ENCODE measurements at regions not wholly inside any gene's neighbourhood (a gene's known extent, or its start where the extent isn't known, plus 50 kb on each side); places are given as distances from the start of the nearest gene placed in this dataset.
"Not testable (repeated sequence)": the region's sequence is repeated elsewhere in the genome, so short reads cannot be mapped to it uniquely, and the experiment has no call there.

- Histone ChIP-seq H3K9me3 (no peaks in the 10 kb centered on the region), H3K27me3 (no peaks in the 10 kb centered on the region), H3K27ac (replicated peaks in 1 of 4) (no peak overlapping the region), H3K4me3 (no peak overlapping the region), H3K4me1 (no peaks in the 10 kb centered on the region), H3K36me3 (no peaks in the 10 kb centered on the region)
- TF ChIP-seq POLR2A (IDR thresholded peaks at IDR 0.05; ENCODE audit: low read depth) (no peak), POLR2AphosphoS5 (IDR thresholded peaks at IDR 0.05) (no peak), EP300 (IDR thresholded peaks at IDR 0.05) (no peak)
- TF ChIP-seq, protein P1, sequence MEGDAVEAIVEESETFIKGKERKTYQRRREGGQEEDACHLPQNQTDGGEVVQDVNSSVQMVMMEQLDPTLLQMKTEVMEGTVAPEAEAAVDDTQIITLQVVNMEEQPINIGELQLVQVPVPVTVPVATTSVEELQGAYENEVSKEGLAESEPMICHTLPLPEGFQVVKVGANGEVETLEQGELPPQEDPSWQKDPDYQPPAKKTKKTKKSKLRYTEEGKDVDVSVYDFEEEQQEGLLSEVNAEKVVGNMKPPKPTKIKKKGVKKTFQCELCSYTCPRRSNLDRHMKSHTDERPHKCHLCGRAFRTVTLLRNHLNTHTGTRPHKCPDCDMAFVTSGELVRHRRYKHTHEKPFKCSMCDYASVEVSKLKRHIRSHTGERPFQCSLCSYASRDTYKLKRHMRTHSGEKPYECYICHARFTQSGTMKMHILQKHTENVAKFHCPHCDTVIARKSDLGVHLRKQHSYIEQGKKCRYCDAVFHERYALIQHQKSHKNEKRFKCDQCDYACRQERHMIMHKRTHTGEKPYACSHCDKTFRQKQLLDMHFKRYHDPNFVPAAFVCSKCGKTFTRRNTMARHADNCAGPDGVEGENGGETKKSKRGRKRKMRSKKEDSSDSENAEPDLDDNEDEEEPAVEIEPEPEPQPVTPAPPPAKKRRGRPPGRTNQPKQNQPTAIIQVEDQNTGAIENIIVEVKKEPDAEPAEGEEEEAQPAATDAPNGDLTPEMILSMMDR (IDR thresholded peaks at IDR 0.05) = no peak
- DNase-seq (ENCODE audit: extremely low spot score) = no peak
- intact Hi-C loops (cut with DNase I) = no loop called here
These were observed 82.9 kb upstream of the HGF start for GRCh38 chr7:81852701-81853100.

DNA sequence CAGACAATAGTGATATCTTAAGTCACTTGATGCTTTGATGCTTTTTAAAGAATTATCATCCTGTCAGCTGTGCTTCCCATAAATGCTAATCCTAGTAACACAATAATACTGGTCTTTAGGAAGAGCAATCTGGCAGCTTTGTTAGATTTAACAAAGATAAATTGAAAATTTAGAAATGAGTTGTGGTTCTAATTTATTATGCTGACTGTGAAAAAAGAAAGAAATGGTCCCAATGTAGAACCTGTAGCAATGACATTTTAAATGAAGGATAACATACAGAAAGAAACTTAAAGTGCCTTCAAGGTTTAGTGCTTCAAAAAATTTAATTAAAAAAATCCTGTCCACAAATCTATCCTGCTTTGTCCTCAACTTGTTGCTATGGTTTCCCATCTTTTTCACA is 81.6 kb upstream of the HGF start:
- H3K36me3 ChIP-seq = no peaks in the 10 kb centered on the region
- intact Hi-C loops (cut with DNase I) = no loop called here
- no peaks in the 10 kb centered on the region for H3K4me1 ChIP-seq
- no peaks in the 10 kb centered on the region for H3K9me3 ChIP-seq
- H3K4me3 ChIP-seq = no peak overlapping the region
- no peak for DNase-seq (ENCODE audit: extremely low spot score)
- TF ChIP-seq POLR2AphosphoS5 (IDR thresholded peaks at IDR 0.05) (no peak), EP300 (IDR thresholded peaks at IDR 0.05) (no peak), POLR2A (IDR thresholded peaks at IDR 0.05; ENCODE audit: low read depth) (no peak)
- TF ChIP-seq, protein P1 (IDR thresholded peaks at IDR 0.05) = no peak
- no peaks in the 10 kb centered on the region for H3K27me3 ChIP-seq
- no peak overlapping the region for H3K27ac ChIP-seq (replicated peaks in 1 of 4)

GRCh38 chr7:81846398-81846797 is 76.6 kb upstream of the HGF start:
- TF ChIP-seq EP300 (IDR thresholded peaks at IDR 0.05) (no peak), POLR2AphosphoS5 (IDR thresholded peaks at IDR 0.05) (no peak), POLR2A (IDR thresholded peaks at IDR 0.05; ENCODE audit: low read depth) (no peak)
- no peaks in the 10 kb centered on the region for H3K36me3 ChIP-seq
- H3K27me3 ChIP-seq = no peaks in the 10 kb centered on the region
- no peak overlapping the region for H3K4me3 ChIP-seq
- peak overlapping the region in 1 of 4 donors; percentile 35 for H3K27ac ChIP-seq (replicated peaks in 1 of 4)
- intact Hi-C loops (cut with DNase I) = no loop called here
- 66% methylated on average over 1 of the region's 1 CpG for WGBS
- H3K4me1 ChIP-seq = no peaks in the 10 kb centered on the region
- no peak for DNase-seq (ENCODE audit: extremely low spot score)
- H3K9me3 ChIP-seq = no peaks in the 10 kb centered on the region

DNA sequence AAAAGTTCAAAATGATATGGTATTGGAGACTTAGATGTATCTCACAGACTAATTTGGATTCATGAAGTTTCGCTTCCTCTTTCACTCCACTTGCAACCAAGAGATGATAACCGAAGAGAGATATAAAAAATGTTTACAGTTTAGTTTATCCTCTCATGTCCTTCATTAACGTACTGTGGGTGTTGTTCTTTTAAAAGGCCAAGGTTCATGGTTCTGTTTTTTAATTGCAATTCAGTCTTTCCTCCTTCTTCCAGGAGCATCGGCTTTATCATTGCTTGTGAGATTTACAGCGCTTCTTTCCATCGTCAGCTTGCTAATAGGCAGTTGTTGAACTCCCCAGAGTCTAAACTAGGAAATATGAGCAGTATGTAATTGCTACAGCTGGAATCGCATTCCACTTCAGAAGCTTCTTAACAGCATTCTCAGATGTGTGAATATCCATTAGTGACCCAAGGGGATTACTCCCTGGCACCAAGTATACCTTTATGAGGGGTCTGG is 75.9 kb upstream of the HGF start:
- WGBS = 52% methylated on average over 7 of the region's 7 CpGs
- no peaks in the 10 kb centered on the region for H3K27me3 ChIP-seq
- intact Hi-C loops (cut with DNase I) = no loop called here
- H3K4me1 ChIP-seq = no peaks in the 10 kb centered on the region
- no peaks in the 10 kb centered on the region for H3K36me3 ChIP-seq
- H3K9me3 ChIP-seq = no peaks in the 10 kb centered on the region
- TF ChIP-seq POLR2A (IDR thresholded peaks at IDR 0.05; ENCODE audit: low read depth) = no peak
- no peak for TF ChIP-seq EP300 (IDR thresholded peaks at IDR 0.05)
- TF ChIP-seq, protein P1 (IDR thresholded peaks at IDR 0.05) = no peak
- no peak for TF ChIP-seq POLR2AphosphoS5 (IDR thresholded peaks at IDR 0.05)
- no peak for DNase-seq (ENCODE audit: extremely low spot score)
- peak overlapping the region in 2 of 4 donors; percentile 14 to 35 for H3K27ac ChIP-seq (replicated peaks in 1 of 4)
- peak overlapping the region in 1 of 4 donors; percentile 13 for H3K4me3 ChIP-seq

- H3K4me1 ChIP-seq = not testable (repeated sequence)
These were observed 73.8 kb upstream of the HGF start for GRCh38 chr7:81843657-81844056.

DNA sequence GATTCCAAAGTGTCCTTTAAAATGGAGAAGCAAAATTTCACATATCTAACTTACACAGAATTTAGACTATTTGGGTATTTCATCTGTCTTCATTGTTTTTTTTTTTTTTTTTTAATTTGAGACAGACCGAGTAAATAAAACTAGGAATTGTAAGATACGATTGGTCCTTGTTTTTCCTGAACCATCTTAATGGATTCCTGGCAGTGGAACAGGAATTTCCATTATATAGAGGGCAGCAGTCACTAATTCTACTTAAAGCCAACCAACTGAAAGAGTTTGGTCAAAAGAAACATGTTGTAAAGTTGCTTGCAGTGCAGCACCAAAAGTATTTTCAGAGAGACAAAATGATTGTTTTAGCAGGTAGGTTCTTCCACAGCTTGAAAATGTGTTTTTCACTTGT is 72.5 kb upstream of the HGF start:
- H3K4me3 ChIP-seq = no peak overlapping the region
- H3K27ac ChIP-seq (replicated peaks in 1 of 4) = no peak overlapping the region
- H3K9me3 ChIP-seq = no peaks in the 10 kb centered on the region
- TF ChIP-seq POLR2AphosphoS5 (IDR thresholded peaks at IDR 0.05) (no peak), POLR2A (IDR thresholded peaks at IDR 0.05; ENCODE audit: low read depth) (no peak), EP300 (IDR thresholded peaks at IDR 0.05) (no peak)
- TF ChIP-seq, protein P1 (IDR thresholded peaks at IDR 0.05) = no peak
- no peaks in the 10 kb centered on the region for H3K4me1 ChIP-seq
- no peak for DNase-seq (ENCODE audit: extremely low spot score)
- intact Hi-C loops (cut with DNase I) = no loop called here
- H3K27me3 ChIP-seq = no peaks in the 10 kb centered on the region
- 81% methylated on average over 2 of the region's 2 CpGs for WGBS
- no peaks in the 10 kb centered on the region for H3K36me3 ChIP-seq

More at GRCh38 chr7:81843657-81844056, 73.8 kb upstream of the HGF start:
- WGBS = 89% methylated on average over 2 of the region's 2 CpGs
- H3K36me3 ChIP-seq; DNase-seq (ENCODE audit: extremely low spot score); H3K27me3 ChIP-seq; H3K4me3 ChIP-seq; intact Hi-C loops (cut with DNase I); H3K27ac ChIP-seq (replicated peaks in 1 of 4); H3K9me3 ChIP-seq: not testable (repeated sequence)
